ENCODE measurements at regions not wholly inside any gene's neighbourhood (a gene's known extent, or its start where the extent isn't known, plus 50 kb on each side); places are given as distances from the start of the nearest gene placed in this dataset.
"Not testable (repeated sequence)": the region's sequence is repeated elsewhere in the genome, so short reads cannot be mapped to it uniquely, and the experiment has no call there.

GRCh38 chrX:113512700-113513395 lies 672.2 kb upstream of the AMOT start:
- TF ChIP-seq, protein P1, sequence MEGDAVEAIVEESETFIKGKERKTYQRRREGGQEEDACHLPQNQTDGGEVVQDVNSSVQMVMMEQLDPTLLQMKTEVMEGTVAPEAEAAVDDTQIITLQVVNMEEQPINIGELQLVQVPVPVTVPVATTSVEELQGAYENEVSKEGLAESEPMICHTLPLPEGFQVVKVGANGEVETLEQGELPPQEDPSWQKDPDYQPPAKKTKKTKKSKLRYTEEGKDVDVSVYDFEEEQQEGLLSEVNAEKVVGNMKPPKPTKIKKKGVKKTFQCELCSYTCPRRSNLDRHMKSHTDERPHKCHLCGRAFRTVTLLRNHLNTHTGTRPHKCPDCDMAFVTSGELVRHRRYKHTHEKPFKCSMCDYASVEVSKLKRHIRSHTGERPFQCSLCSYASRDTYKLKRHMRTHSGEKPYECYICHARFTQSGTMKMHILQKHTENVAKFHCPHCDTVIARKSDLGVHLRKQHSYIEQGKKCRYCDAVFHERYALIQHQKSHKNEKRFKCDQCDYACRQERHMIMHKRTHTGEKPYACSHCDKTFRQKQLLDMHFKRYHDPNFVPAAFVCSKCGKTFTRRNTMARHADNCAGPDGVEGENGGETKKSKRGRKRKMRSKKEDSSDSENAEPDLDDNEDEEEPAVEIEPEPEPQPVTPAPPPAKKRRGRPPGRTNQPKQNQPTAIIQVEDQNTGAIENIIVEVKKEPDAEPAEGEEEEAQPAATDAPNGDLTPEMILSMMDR (IDR thresholded peaks at IDR 0.05) = no peak
- TF ChIP-seq POLR2A (IDR thresholded peaks at IDR 0.05) = no peak
- Histone ChIP-seq H3K4me3 (no peak overlapping the region), H3K27ac (no peak overlapping the region), H3K4me1 (no peaks in the 10 kb centered on the region), H3K27me3 (no peaks in the 10 kb centered on the region), H3K36me3 (no peaks in the 10 kb centered on the region), H3K9me3 (no peaks in the 10 kb centered on the region)
- no peak for DNase-seq

GRCh38 chrX:113510586-113510985 lies 670.0 kb upstream of the AMOT start:
- H3K27me3 ChIP-seq = no peaks in the 10 kb centered on the region
- no peaks in the 10 kb centered on the region for H3K4me1 ChIP-seq
- no peak overlapping the region for H3K4me3 ChIP-seq
- no peak for DNase-seq
- no peaks in the 10 kb centered on the region for H3K9me3 ChIP-seq
- TF ChIP-seq, protein P1 (IDR thresholded peaks at IDR 0.05) = no peak
- TF ChIP-seq POLR2A (IDR thresholded peaks at IDR 0.05) = no peak
- H3K36me3 ChIP-seq = no peaks in the 10 kb centered on the region
- H3K27ac ChIP-seq = no peak overlapping the region

DNA sequence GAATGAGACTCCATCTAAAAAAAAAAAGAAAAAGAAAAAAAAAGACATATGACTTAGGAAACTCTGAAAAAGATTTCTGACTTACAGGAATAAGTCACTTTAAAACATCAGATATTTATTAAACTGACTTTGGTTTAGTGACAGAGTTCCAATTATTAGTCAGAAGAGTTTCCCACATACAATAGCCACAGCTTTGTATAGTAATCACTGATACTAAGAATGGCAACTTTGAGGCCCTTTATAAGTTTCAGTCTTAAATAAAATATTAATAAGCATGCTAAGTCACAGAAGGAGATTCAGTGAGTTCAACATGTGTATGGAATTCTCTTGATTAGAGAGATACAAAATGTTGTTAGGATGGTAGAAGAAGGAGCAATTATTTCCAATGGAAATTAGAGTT lies 652.3 kb upstream of the AMOT start:
- H3K9me3 ChIP-seq = no peaks in the 10 kb centered on the region
- H3K36me3 ChIP-seq = no peaks in the 10 kb centered on the region
- no peak overlapping the region for H3K27ac ChIP-seq
- H3K4me1 ChIP-seq = no peaks in the 10 kb centered on the region
- H3K27me3 ChIP-seq = no peaks in the 10 kb centered on the region
- no peak overlapping the region for H3K4me3 ChIP-seq
- TF ChIP-seq, protein P1 (IDR thresholded peaks at IDR 0.05) = no peak
- no peak for TF ChIP-seq POLR2A (IDR thresholded peaks at IDR 0.05)
- no peak for DNase-seq

GRCh38 chrX:113473418-113473817 lies 632.8 kb upstream of the AMOT start:
- no peaks in the 10 kb centered on the region for H3K27me3 ChIP-seq
- H3K4me3 ChIP-seq = no peak overlapping the region
- no peak overlapping the region for H3K27ac ChIP-seq
- TF ChIP-seq, protein P1 (IDR thresholded peaks at IDR 0.05) = no peak
- TF ChIP-seq POLR2A (IDR thresholded peaks at IDR 0.05) = no peak
- no peaks in the 10 kb centered on the region for H3K4me1 ChIP-seq
- H3K9me3 ChIP-seq = no peaks in the 10 kb centered on the region
- no peaks in the 10 kb centered on the region for H3K36me3 ChIP-seq
- DNase-seq = no peak

DNA sequence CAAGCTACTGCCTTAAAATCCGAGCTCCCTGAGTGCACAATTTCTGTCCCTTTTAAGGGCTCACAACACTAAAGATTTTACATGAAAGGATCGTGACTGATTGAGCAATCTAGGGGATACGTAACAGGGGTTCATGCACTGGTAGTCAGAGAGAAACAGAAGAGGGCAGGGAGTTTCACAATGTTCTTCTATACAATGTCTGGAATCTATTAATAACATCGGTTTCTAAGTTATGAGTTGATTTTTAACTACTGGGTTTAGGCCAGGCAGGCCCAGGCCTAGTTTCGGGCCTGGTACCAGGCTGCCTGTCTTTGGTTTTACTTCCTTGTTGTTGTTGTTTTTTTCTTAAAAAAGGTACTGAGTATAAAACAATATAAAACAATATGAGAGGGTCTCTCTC lies 632.4 kb upstream of the AMOT start:
- H3K4me3 ChIP-seq, H3K36me3 ChIP-seq, H3K9me3 ChIP-seq, H3K27me3 ChIP-seq, DNase-seq, H3K27ac ChIP-seq, H3K4me1 ChIP-seq: not testable (repeated sequence)

- no peaks in the 10 kb centered on the region for H3K4me1 ChIP-seq
These were observed 629.5 kb upstream of the AMOT start for GRCh38 chrX:113470166-113470565.

More at GRCh38 chrX:113470166-113470565, 629.5 kb upstream of the AMOT start:
- TF ChIP-seq, protein P1 (IDR thresholded peaks at IDR 0.05) = no peak
- no peak for TF ChIP-seq POLR2A (IDR thresholded peaks at IDR 0.05)
- H3K27ac ChIP-seq = no peak overlapping the region
- no peaks in the 10 kb centered on the region for H3K36me3 ChIP-seq
- H3K4me3 ChIP-seq = no peak overlapping the region
- no peak for DNase-seq
- no peaks in the 10 kb centered on the region for H3K9me3 ChIP-seq
- no peaks in the 10 kb centered on the region for H3K27me3 ChIP-seq
